ENCODE measurements at regions not wholly inside any gene's neighbourhood (a gene's known extent, or its start where the extent isn't known, plus 50 kb on each side); places are given as distances from the start of the nearest gene placed in this dataset.
"Not testable (repeated sequence)": the region's sequence is repeated elsewhere in the genome, so short reads cannot be mapped to it uniquely, and the experiment has no call there.

- Histone ChIP-seq H3K36me3 (ENCODE audit: low read depth) (no peaks in the 10 kb centered on the region), H3K4me1 (ENCODE audit: low read depth) (no peaks in the 10 kb centered on the region), H3K9me3 (no peaks in the 10 kb centered on the region), H3K4me3 (no peak overlapping the region)
- intact Hi-C loops (cut with DNase I, micrococcal nuclease), result no loop called here
- DNase-seq, result no peak
- TF ChIP-seq CTCF (IDR thresholded peaks at IDR 0.05), result no peak
- no peak for ATAC-seq
These were observed 78.2 kb upstream of the CHST15 start for GRCh38 chr10:124171561-124171960.

GRCh38 chr10:124170631-124171030 is 77.2 kb upstream of the CHST15 start:
- no peak for TF ChIP-seq CTCF (IDR thresholded peaks at IDR 0.05)
- ATAC-seq, result no peak
- DNase-seq, result no peak
- Histone ChIP-seq H3K4me3 (no peak overlapping the region), H3K4me1 (ENCODE audit: low read depth) (no peaks in the 10 kb centered on the region), H3K9me3 (no peaks in the 10 kb centered on the region), H3K36me3 (ENCODE audit: low read depth) (no peaks in the 10 kb centered on the region)
- intact Hi-C loops (cut with DNase I, micrococcal nuclease), result no loop called here

GRCh38 chr10:124168991-124169802 is 75.8 kb upstream of the CHST15 start:
- no peaks in the 10 kb centered on the region for H3K4me1 ChIP-seq (ENCODE audit: low read depth)
- H3K9me3 ChIP-seq, result no peaks in the 10 kb centered on the region
- H3K4me3 ChIP-seq, result no peak overlapping the region
- no peak for ATAC-seq
- H3K36me3 ChIP-seq (ENCODE audit: low read depth), result no peaks in the 10 kb centered on the region
- intact Hi-C loops (cut with DNase I, micrococcal nuclease), result no loop called here
- TF ChIP-seq CTCF (IDR thresholded peaks at IDR 0.05), result no peak
- DNase-seq, result no peak

- Histone ChIP-seq H3K4me3 (no peak overlapping the region), H3K9me3 (no peaks in the 10 kb centered on the region), H3K4me1 (ENCODE audit: low read depth) (no peaks in the 10 kb centered on the region), H3K36me3 (ENCODE audit: low read depth) (no peaks in the 10 kb centered on the region)
- no peak for ATAC-seq
- no peak for DNase-seq
- intact Hi-C loops (cut with DNase I, micrococcal nuclease), result no loop called here
- no peak for TF ChIP-seq CTCF (IDR thresholded peaks at IDR 0.05)
These were observed 75.2 kb upstream of the CHST15 start for GRCh38 chr10:124168581-124168980.

- H3K4me3 ChIP-seq; H3K36me3 ChIP-seq (ENCODE audit: low read depth); H3K9me3 ChIP-seq; ATAC-seq; intact Hi-C loops (cut with DNase I, micrococcal nuclease); H3K4me1 ChIP-seq (ENCODE audit: low read depth); DNase-seq: not testable (repeated sequence)
These were observed 74.5 kb upstream of the CHST15 start for GRCh38 chr10:124167925-124168324.

GRCh38 chr10:124166431-124167125 is 73.2 kb upstream of the CHST15 start:
- DNase-seq (no peak), ATAC-seq (no peak)
- Histone ChIP-seq H3K36me3 (ENCODE audit: low read depth) (no peaks in the 10 kb centered on the region), H3K4me3 (no peak overlapping the region), H3K4me1 (ENCODE audit: low read depth) (no peaks in the 10 kb centered on the region), H3K9me3 (no peaks in the 10 kb centered on the region)
- no peak for TF ChIP-seq CTCF (IDR thresholded peaks at IDR 0.05)
- intact Hi-C loops (cut with DNase I, micrococcal nuclease), result no loop called here
